GM13977 (cell line): ENCODE measurements at regions not wholly inside any gene's neighbourhood (a gene's known extent, or its start where the extent isn't known, plus 50 kb on each side); places are given as distances from the start of the nearest gene placed in this dataset.

Experiments used
- DNase-seq: peaks from one replicate; pipeline ENCODE4 v3.0.0; 2012; ENCODE audit warnings: low spot score
- in situ Hi-C: fragments of 300-500 bp; cut with MboI; formaldehyde crosslinking; loops from one replicate; pipeline ENCODE4 v1.12.0; 2022; ENCODE audit warnings: low sequenced_read_pairs, low pct_unique_long_range_greater_than_20kb, mixed read lengths, inconsistent platforms; ENCODE audit not compliant: unreplicated experiment
- TF ChIP-seq, protein P1 (sequence below): IDR thresholded peaks from 2 replicates; pipeline ENCODE4 v1.5.1; 2012; ENCODE audit warnings: mild to moderate bottlenecking, control low read depth; ENCODE audit not compliant: insufficient read depth; ENCODE audit errors: extremely low read depth, missing control alignments

GRCh38 chr9:109707355-109707754, 72.6 kb upstream of the PALM2AKAP2 start:
- TF ChIP-seq, protein P1, sequence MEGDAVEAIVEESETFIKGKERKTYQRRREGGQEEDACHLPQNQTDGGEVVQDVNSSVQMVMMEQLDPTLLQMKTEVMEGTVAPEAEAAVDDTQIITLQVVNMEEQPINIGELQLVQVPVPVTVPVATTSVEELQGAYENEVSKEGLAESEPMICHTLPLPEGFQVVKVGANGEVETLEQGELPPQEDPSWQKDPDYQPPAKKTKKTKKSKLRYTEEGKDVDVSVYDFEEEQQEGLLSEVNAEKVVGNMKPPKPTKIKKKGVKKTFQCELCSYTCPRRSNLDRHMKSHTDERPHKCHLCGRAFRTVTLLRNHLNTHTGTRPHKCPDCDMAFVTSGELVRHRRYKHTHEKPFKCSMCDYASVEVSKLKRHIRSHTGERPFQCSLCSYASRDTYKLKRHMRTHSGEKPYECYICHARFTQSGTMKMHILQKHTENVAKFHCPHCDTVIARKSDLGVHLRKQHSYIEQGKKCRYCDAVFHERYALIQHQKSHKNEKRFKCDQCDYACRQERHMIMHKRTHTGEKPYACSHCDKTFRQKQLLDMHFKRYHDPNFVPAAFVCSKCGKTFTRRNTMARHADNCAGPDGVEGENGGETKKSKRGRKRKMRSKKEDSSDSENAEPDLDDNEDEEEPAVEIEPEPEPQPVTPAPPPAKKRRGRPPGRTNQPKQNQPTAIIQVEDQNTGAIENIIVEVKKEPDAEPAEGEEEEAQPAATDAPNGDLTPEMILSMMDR: no peak
- in situ Hi-C loops: no loop called here
- DNase-seq: no peak

- TF ChIP-seq, protein P1: no peak
- DNase-seq: no peak
- in situ Hi-C loops: no loop called here
These were observed 71.5 kb upstream of the PALM2AKAP2 start for GRCh38 chr9:109708451-109708945.

- in situ Hi-C loops: no loop called here
- TF ChIP-seq, protein P1: no peak
- no peak for DNase-seq
These were observed 70.1 kb upstream of the PALM2AKAP2 start for GRCh38 chr9:109709866-109710265.

DNA sequence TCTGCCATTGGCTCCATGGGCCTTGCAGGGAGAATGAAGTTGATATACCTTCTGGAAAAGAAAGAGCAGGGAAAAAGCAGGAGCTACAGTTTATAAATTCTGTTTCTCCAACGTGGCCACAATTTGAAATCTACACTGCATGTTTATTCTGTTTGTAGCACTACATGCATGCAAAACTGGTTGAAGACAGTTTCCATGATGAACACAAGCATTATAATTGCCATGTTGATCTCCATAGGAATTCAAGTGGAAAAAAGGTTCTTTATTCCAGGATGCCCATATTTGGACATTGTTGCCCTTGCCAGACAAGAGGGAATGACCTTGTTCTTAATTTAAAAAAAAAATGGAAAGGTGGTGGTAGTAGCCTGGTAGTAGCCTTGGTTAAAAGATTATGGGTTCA, 69.2 kb upstream of the PALM2AKAP2 start:
- DNase-seq: no peak
- in situ Hi-C loops: no loop called here
- TF ChIP-seq, protein P1: no peak

- DNase-seq: no peak
- in situ Hi-C loops: no loop called here
- TF ChIP-seq, protein P1: no peak
These were observed 64.7 kb upstream of the PALM2AKAP2 start for GRCh38 chr9:109715344-109715743.

- in situ Hi-C loops: no loop called here
- no peak for DNase-seq
- TF ChIP-seq, protein P1: no peak
These were observed 63.4 kb upstream of the PALM2AKAP2 start for GRCh38 chr9:109716631-109717030.

DNA sequence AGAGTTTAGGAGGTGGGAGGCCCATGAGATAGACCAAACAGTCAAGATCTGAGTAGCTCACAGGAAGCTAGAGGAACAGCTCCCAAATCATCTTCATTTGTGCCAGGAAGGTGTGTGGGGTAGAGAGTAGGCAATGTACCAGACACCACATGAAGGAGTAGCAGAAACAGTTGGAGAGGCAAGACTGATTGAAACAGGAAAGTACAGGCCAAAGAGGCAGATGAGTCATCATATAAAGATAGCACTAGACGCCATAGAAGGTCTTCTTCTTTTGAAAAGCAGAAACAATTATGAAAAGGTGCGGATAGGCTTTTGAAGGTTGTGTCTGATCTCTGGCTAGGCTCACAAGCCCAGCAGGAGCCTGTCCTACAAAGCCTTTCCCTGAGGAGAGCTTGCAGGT, 62.7 kb upstream of the PALM2AKAP2 start:
- in situ Hi-C loops: no loop called here
- DNase-seq: no peak
- TF ChIP-seq, protein P1: no peak
